ENCODE measurements at regions not wholly inside any gene's neighbourhood (a gene's known extent, or its start where the extent isn't known, plus 50 kb on each side); places are given as distances from the start of the nearest gene placed in this dataset.

GRCh38 chr20:48352042-48352441, 475.8 kb downstream of the PREX1 start:
- no peaks in the 10 kb centered on the region for H3K4me1 ChIP-seq (ENCODE audit: low read depth)
- H3K27me3 ChIP-seq, result no peaks in the 10 kb centered on the region
- no peak overlapping the region for H3K27ac ChIP-seq
- TF ChIP-seq CTCF (IDR thresholded peaks at IDR 0.05; ENCODE audit: low read depth, low read length), result no peak
- no peaks in the 10 kb centered on the region for H3K9me3 ChIP-seq (ENCODE audit: low read depth)
- no peak for DNase-seq (ENCODE audit: low read depth in 1 of 2, low spot score in 1 of 2)
- no peaks in the 10 kb centered on the region for H3K36me3 ChIP-seq
- no peak overlapping the region for H3K4me3 ChIP-seq

GRCh38 chr20:48350313-48350988, 477.3 kb downstream of the PREX1 start:
- no peak overlapping the region for H3K4me3 ChIP-seq
- H3K27me3 ChIP-seq, result no peaks in the 10 kb centered on the region
- DNase-seq (ENCODE audit: low read depth in 1 of 2, low spot score in 1 of 2), result peak in 1 of 2 donors; percentile 22
- no peak overlapping the region for H3K27ac ChIP-seq
- no peaks in the 10 kb centered on the region for H3K36me3 ChIP-seq
- H3K9me3 ChIP-seq (ENCODE audit: low read depth), result no peaks in the 10 kb centered on the region
- H3K4me1 ChIP-seq (ENCODE audit: low read depth), result no peaks in the 10 kb centered on the region
- no peak for TF ChIP-seq CTCF (IDR thresholded peaks at IDR 0.05; ENCODE audit: low read depth, low read length)

DNA sequence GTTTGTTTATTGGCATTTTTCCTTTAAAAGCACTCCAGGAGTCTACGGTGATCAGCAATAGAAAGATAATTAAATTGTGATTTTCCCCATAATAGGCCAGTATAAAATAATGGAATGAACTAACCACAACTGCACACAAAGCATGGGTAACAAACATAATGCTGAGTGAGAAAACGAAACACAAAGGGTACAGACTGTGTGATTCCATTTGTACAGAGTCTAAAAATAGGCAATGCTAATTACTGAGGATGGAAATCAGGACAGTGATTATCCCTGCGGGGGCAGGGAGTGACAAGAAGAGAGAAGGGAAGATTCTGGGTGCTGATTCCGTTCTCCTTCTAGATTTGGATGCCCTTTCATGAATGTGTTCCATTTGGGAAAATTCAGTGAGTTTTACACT, 478.1 kb downstream of the PREX1 start:
- Histone ChIP-seq H3K4me3 (no peak overlapping the region), H3K4me1 (ENCODE audit: low read depth) (no peaks in the 10 kb centered on the region), H3K36me3 (no peaks in the 10 kb centered on the region), H3K27ac (no peak overlapping the region), H3K27me3 (no peaks in the 10 kb centered on the region), H3K9me3 (ENCODE audit: low read depth) (no peaks in the 10 kb centered on the region)
- no peak for DNase-seq (ENCODE audit: low read depth in 1 of 2, low spot score in 1 of 2)
- TF ChIP-seq CTCF (IDR thresholded peaks at IDR 0.05; ENCODE audit: low read depth, low read length), result no peak

DNA sequence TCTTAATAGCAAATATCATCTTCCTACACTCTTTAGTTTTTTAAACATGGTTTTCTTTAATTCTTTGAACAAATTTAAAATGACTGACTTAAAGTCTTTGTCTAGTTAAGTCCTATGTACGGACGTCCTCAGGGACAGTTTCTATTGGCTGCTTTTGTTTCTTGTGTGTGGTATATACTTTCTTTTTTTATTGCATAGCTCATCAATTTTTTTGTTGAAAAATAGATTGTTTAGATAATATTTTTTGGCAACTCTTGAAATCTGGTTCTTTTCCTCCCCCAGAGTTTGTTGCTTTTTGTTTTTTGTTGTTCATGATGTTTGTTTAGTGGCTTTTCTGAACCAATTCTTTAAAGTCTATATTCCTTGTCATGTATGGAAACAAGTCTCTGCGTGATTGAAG, 479.8 kb downstream of the PREX1 start:
- Histone ChIP-seq H3K27ac (no peak overlapping the region), H3K27me3 (no peaks in the 10 kb centered on the region), H3K4me1 (ENCODE audit: low read depth) (no peaks in the 10 kb centered on the region), H3K36me3 (no peaks in the 10 kb centered on the region), H3K9me3 (ENCODE audit: low read depth) (no peaks in the 10 kb centered on the region), H3K4me3 (no peak overlapping the region)
- no peak for DNase-seq (ENCODE audit: low read depth in 1 of 2, low spot score in 1 of 2)
- no peak for TF ChIP-seq CTCF (IDR thresholded peaks at IDR 0.05; ENCODE audit: low read depth, low read length)

GRCh38 chr20:48342822-48343513, 484.8 kb downstream of the PREX1 start:
- Histone ChIP-seq H3K27ac (no peak overlapping the region), H3K9me3 (ENCODE audit: low read depth) (no peaks in the 10 kb centered on the region), H3K4me3 (no peak overlapping the region), H3K27me3 (no peaks in the 10 kb centered on the region), H3K4me1 (ENCODE audit: low read depth) (no peaks in the 10 kb centered on the region), H3K36me3 (no peaks in the 10 kb centered on the region)
- DNase-seq (ENCODE audit: low read depth in 1 of 2, low spot score in 1 of 2), result no peak
- no peak for TF ChIP-seq CTCF (IDR thresholded peaks at IDR 0.05; ENCODE audit: low read depth, low read length)
